Uterus (tissue), 3 donors: ENCODE measurements at regions not wholly inside any gene's neighbourhood (a gene's known extent, or its start where the extent isn't known, plus 50 kb on each side); places are given as distances from the start of the nearest gene placed in this dataset.

Experiments
- DNase-seq, 2 donors: peaks; one replicate each; pipeline ENCODE4 v3.0.0-alpha.2; 2019 to 2020
- H3K27ac ChIP-seq, 2 donors: fragments of 200-600 bp; sonication (generic); 1 replicate in 1 of 2; 2 replicates in 1 of 2; pipeline ENCODE4 v1.5.1; 2016 to 2018
- H3K27me3 ChIP-seq, 2 donors: fragments of 200-600 bp; sonication (generic); one replicate each; pipeline ENCODE4 v1.5.1; 2018 to 2019; ENCODE audit warnings: control low read depth in 1 of 2
- H3K36me3 ChIP-seq, 2 donors: fragments of 200-600 bp; sonication (generic); one replicate each; pipeline ENCODE4 v1.5.1; 2019; ENCODE audit warnings: control low read depth in 1 of 2
- H3K4me1 ChIP-seq, 2 donors: fragments of 200-600 bp; sonication (generic); one replicate each; pipeline ENCODE4 v1.5.1; 2018 to 2019; ENCODE audit warnings: control low read depth in 1 of 2
- H3K4me3 ChIP-seq, 2 donors: fragments of 200-600 bp; sonication (generic); 1 replicate in 1 of 2; 2 replicates in 1 of 2; pipeline ENCODE4 v1.5.1; 2018 to 2019; ENCODE audit warnings: mild to moderate bottlenecking in 1 of 2
- H3K9me3 ChIP-seq, 2 donors: fragments of 200-600 bp; sonication (generic); one replicate each; pipeline ENCODE4 v1.5.1; 2019; ENCODE audit warnings: control low read depth in 1 of 2
- CTCF ChIP-seq, 4 experiments: fragments of 200-600 bp in 2 of 4; fragments of 450-650 bp in 2 of 4; sonication (generic) in 2 of 4; IDR thresholded peaks; one replicate each; pipeline ENCODE4 v1.5.1; 2016 to 2019; ENCODE audit warnings: antibody characterized with exemption in 4 of 4, mild to moderate bottlenecking in 2 of 4, moderate library complexity in 1 of 4
- POLR2A ChIP-seq, 2 donors: fragments of 450-650 bp; IDR thresholded peaks; one replicate each; pipeline ENCODE4 v1.6.1; 2016; ENCODE audit warnings: antibody characterized with exemption in 2 of 2, mild to moderate bottlenecking in 1 of 2, moderate library complexity in 1 of 2
- intact Hi-C: fragments of 100-400 bp; cut with DNase I; formaldehyde crosslinking; loops from one replicate; pipeline ENCODE4 v1.15.1; 2023; ENCODE audit warnings: low total_unique reads
- donor health status: DM: yes; HTN: yes; CAD: no.

GRCh38 chr5:13358342-13358741, 586.1 kb downstream of the DNAH5 start:
- Histone ChIP-seq H3K36me3 (no peaks in the 10 kb centered on the region), H3K9me3 (no peaks in the 10 kb centered on the region), H3K4me3 (no peak overlapping the region), H3K27me3 (peaks cover 0 to 3% of the 10 kb centered on the region in 2 donors), H3K27ac (no peak overlapping the region), H3K4me1 (no peaks in the 10 kb centered on the region)
- TF ChIP-seq CTCF (IDR thresholded peaks at IDR 0.05) (no peak), POLR2A (IDR thresholded peaks at IDR 0.05) (no peak)
- DNase-seq: no peak
- intact Hi-C loops: no loop called here

- no peaks in the 10 kb centered on the region for H3K9me3 ChIP-seq
- TF ChIP-seq POLR2A (IDR thresholded peaks at IDR 0.05): no peak
- no peak for TF ChIP-seq CTCF (IDR thresholded peaks at IDR 0.05)
- H3K36me3 ChIP-seq: no peaks in the 10 kb centered on the region
- DNase-seq: no peak
- H3K27ac ChIP-seq: no peak overlapping the region
- peaks cover 0 to under 1% of the 10 kb centered on the region in 2 donors for H3K27me3 ChIP-seq
- no peak overlapping the region for H3K4me3 ChIP-seq
- intact Hi-C loops: no loop called here
- no peaks in the 10 kb centered on the region for H3K4me1 ChIP-seq
Measured at GRCh38 chr5:13357929-13358328, 586.6 kb downstream of the DNAH5 start.

- Histone ChIP-seq H3K4me1 (no peaks in the 10 kb centered on the region), H3K27ac (no peak overlapping the region), H3K4me3 (no peak overlapping the region), H3K9me3 (no peaks in the 10 kb centered on the region), H3K36me3 (no peaks in the 10 kb centered on the region), H3K27me3 (no peaks in the 10 kb centered on the region)
- TF ChIP-seq POLR2A (IDR thresholded peaks at IDR 0.05) (no peak), CTCF (IDR thresholded peaks at IDR 0.05) (no peak)
- no peak for DNase-seq
- intact Hi-C loops: no loop called here
Measured at GRCh38 chr5:13356226-13356625, 588.3 kb downstream of the DNAH5 start.

GRCh38 chr5:13354611-13355010, 589.9 kb downstream of the DNAH5 start:
- H3K27me3 ChIP-seq: no peaks in the 10 kb centered on the region
- H3K4me3 ChIP-seq: no peak overlapping the region
- no peak for TF ChIP-seq POLR2A (IDR thresholded peaks at IDR 0.05)
- no peak for TF ChIP-seq CTCF (IDR thresholded peaks at IDR 0.05)
- H3K4me1 ChIP-seq: no peaks in the 10 kb centered on the region
- no peak overlapping the region for H3K27ac ChIP-seq
- DNase-seq: no peak
- intact Hi-C loops: no loop called here
- no peaks in the 10 kb centered on the region for H3K36me3 ChIP-seq
- no peaks in the 10 kb centered on the region for H3K9me3 ChIP-seq

- DNase-seq: no peak
- H3K9me3 ChIP-seq: no peaks in the 10 kb centered on the region
- H3K4me3 ChIP-seq: no peak overlapping the region
- no peaks in the 10 kb centered on the region for H3K36me3 ChIP-seq
- no peaks in the 10 kb centered on the region for H3K4me1 ChIP-seq
- TF ChIP-seq CTCF (IDR thresholded peaks at IDR 0.05) (no peak), POLR2A (IDR thresholded peaks at IDR 0.05) (no peak)
- no peaks in the 10 kb centered on the region for H3K27me3 ChIP-seq
- H3K27ac ChIP-seq: no peak overlapping the region
- intact Hi-C loops: no loop called here
Measured at GRCh38 chr5:13350767-13351166, 593.7 kb downstream of the DNAH5 start.
